K562 (cell line): ENCODE measurements at regions not wholly inside any gene's neighbourhood (a gene's known extent, or its start where the extent isn't known, plus 50 kb on each side); places are given as distances from the start of the nearest gene placed in this dataset.

Experiments used
- CC2D1A ChIP-seq: fragments of 450-650 bp; IDR thresholded peaks from 2 replicates; pipeline ENCODE4 v1.6.1; 2017; ENCODE audit warnings: mild to moderate bottlenecking
- HMG20B ChIP-seq: fragments of 250-450 bp; sonication (Bioruptor Pico); IDR thresholded peaks from 2 replicates; pipeline ENCODE4 v1.5.0; 2021; ENCODE audit warnings: mild to moderate bottlenecking
- KLF1 ChIP-seq: fragments of 450-650 bp; IDR thresholded peaks from 2 replicates; pipeline ENCODE4 v1.6.1; 2016; ENCODE audit warnings: missing genetic modification characterization, missing compliant biosample characterization
- MAFF ChIP-seq: IDR thresholded peaks from 2 replicates; pipeline ENCODE4 v1.6.1; 2012; ENCODE audit warnings: low read length, improper control_type of control experiment
- POLR3G ChIP-seq: IDR thresholded peaks from 2 replicates; pipeline ENCODE4 v1.6.1; 2011; ENCODE audit not compliant: insufficient read length, insufficient replicate concordance; ENCODE audit errors: extremely low read depth
- TAF9B ChIP-seq: fragments of 450-650 bp; IDR thresholded peaks from 2 replicates; pipeline ENCODE4 v1.6.1; 2018; ENCODE audit warnings: mild to moderate bottlenecking; ENCODE audit not compliant: partially characterized antibody
- TEAD1 ChIP-seq, 2 experiments: fragments of 450-650 bp in 1 of 2; sonication (generic) in 1 of 2; formaldehyde crosslinking; IDR thresholded peaks; 2 replicates each; pipeline versions ENCODE4 v1.4.0 to v1.8.0; 2020 to 2022; ENCODE audit warnings: mild to moderate bottlenecking in 2 of 2, missing genetic modification reagents in 1 of 2
- TRIM24 ChIP-seq, 2 experiments: fragments of 450-650 bp; IDR thresholded peaks; 2 replicates each; pipeline ENCODE4 v1.6.1; 2016
- ZBTB1 ChIP-seq: sonication (generic); formaldehyde crosslinking; IDR thresholded peaks from 2 replicates; pipeline ENCODE4 v1.8.1; 2023; ENCODE audit warnings: missing genetic modification reagents, low read depth, mild to moderate bottlenecking, borderline replicate concordance
- ZNF583 ChIP-seq: fragments of 250-450 bp; sonication (Bioruptor Pico); IDR thresholded peaks from 2 replicates; pipeline ENCODE4 v1.4.0; 2020
- TF ChIP-seq, protein P1 (sequence below): fragments of 450-650 bp; IDR thresholded peaks from 2 replicates; pipeline ENCODE4 v1.6.1; 2016; ENCODE audit warnings: antibody characterized with exemption
- TF ChIP-seq, protein P2 (sequence below): fragments of 450-650 bp; IDR thresholded peaks from 2 replicates; pipeline ENCODE4 v1.6.1; 2018; ENCODE audit warnings: mild to moderate bottlenecking, low read depth; ENCODE audit not compliant: partially characterized antibody
- TF ChIP-seq, protein P3 (sequence below): fragments of 450-650 bp; formaldehyde crosslinking; conservative IDR thresholded peaks from 2 replicates; pipeline ENCODE4 v1.4.0; 2022; ENCODE audit warnings: mild to moderate bottlenecking, missing genetic modification characterization
- TF ChIP-seq, protein P4 (sequence below): sonication (generic); formaldehyde crosslinking; IDR thresholded peaks from 2 replicates; pipeline ENCODE4 v1.8.0; 2022; ENCODE audit warnings: mild to moderate bottlenecking, low read depth, missing genetic modification reagents
- TF ChIP-seq, protein P5 (sequence below): fragments of 250-450 bp; sonication (Bioruptor Pico); IDR thresholded peaks from 2 replicates; pipeline ENCODE4 v1.4.0; 2020; ENCODE audit warnings: mild to moderate bottlenecking, moderate library complexity

DNA sequence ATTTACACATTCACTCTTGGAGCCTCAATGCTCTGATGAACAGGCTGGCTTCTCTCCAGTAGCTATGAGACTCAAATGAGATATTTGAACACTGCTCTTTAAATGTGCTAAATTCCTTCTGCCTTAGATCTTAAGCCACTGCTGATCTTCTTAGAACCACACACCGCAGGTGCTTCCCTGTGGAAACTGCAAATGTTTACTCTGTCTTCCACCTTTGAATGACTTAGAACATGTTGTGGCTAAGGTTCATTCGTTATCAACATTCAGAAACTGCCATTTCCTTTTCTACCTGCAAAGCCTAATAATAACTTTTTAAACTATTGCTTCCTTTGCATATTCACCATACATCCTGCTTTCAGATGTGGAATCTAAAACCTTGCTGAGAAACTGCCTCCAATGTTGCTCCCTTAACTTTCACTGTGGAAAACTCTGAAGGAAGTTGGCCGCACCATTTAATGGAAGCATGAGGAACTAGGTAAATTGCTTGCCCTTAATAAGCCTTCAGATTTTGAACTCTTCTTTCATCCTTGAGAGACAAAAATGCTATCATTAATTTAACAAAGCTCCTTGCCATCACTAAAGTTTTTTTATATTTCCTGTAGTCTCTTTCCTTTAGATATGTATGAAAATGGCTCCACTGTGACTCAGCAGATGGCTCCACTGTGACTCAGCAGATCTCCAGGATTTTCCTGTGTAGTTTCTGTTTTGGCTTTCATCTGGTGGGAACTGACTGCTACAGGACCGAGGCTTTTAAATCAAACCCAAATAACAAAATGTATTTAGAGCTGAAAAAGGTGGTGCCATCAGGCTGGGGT is 143.8 kb downstream of the TNFSF18 start (continued):
- TF ChIP-seq ZBTB1 (CRISPR knock-in tag), result no peak
- no peak for TF ChIP-seq POLR3G
- peak; percentile 21 for TF ChIP-seq TAF9B
- TF ChIP-seq, protein P1, sequence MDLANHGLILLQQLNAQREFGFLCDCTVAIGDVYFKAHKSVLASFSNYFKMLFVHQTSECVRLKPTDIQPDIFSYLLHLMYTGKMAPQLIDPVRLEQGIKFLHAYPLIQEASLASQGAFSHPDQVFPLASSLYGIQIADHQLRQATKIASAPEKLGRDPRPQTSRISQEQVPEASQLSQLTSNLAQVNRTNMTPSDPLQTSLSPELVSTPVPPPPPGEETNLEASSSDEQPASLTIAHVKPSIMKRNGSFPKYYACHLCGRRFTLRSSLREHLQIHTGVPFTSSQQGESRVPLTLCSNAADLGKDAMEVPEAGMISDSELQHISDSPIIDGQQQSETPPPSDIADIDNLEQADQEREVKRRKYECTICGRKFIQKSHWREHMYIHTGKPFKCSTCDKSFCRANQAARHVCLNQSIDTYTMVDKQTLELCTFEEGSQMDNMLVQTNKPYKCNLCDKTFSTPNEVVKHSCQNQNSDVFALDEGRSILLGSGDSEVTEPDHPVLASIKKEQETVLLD, result no peak
- no peak for TF ChIP-seq KLF1
- 0 out of 2 replicates have a peak, but pooled peaks have one; percentile 37 for TF ChIP-seq ZNF583 (CRISPR knock-in tag)
- TF ChIP-seq, protein P2, sequence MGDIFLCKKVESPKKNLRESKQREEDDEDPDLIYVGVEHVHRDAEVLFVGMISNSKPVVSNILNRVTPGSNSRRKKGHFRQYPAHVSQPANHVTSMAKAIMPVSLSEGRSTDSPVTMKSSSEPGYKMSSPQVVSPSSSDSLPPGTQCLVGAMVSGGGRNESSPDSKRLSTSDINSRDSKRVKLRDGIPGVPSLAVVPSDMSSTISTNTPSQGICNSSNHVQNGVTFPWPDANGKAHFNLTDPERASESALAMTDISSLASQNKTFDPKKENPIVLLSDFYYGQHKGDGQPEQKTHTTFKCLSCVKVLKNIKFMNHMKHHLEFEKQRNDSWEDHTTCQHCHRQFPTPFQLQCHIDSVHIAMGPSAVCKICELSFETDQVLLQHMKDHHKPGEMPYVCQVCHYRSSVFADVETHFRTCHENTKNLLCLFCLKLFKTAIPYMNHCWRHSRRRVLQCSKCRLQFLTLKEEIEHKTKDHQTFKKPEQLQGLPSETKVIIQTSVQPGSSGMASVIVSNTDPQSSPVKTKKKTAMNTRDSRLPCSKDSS, result no peak
- TF ChIP-seq CC2D1A, result no peak; the same call in 1 of the 2 replicates
- TF ChIP-seq HMG20B (CRISPR knock-in tag), result no peak
- TF ChIP-seq, protein P3, sequence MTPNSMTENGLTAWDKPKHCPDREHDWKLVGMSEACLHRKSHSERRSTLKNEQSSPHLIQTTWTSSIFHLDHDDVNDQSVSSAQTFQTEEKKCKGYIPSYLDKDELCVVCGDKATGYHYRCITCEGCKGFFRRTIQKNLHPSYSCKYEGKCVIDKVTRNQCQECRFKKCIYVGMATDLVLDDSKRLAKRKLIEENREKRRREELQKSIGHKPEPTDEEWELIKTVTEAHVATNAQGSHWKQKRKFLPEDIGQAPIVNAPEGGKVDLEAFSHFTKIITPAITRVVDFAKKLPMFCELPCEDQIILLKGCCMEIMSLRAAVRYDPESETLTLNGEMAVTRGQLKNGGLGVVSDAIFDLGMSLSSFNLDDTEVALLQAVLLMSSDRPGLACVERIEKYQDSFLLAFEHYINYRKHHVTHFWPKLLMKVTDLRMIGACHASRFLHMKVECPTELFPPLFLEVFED (CRISPR knock-in tag), result no peak
- TF ChIP-seq, protein P4, sequence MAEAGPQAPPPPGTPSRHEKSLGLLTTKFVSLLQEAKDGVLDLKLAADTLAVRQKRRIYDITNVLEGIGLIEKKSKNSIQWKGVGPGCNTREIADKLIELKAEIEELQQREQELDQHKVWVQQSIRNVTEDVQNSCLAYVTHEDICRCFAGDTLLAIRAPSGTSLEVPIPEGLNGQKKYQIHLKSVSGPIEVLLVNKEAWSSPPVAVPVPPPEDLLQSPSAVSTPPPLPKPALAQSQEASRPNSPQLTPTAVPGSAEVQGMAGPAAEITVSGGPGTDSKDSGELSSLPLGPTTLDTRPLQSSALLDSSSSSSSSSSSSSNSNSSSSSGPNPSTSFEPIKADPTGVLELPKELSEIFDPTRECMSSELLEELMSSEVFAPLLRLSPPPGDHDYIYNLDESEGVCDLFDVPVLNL (CRISPR knock-in tag), result no peak
- peak; percentile 98 for TF ChIP-seq MAFF
- TF ChIP-seq TRIM24 (IDR thresholded peaks at IDR 0.05), result peak; percentile 81 to 87
- TF ChIP-seq TEAD1 (CRISPR knock-in tag; IDR thresholded peaks at IDR 0.05), result peak in 1 of 2 experiments; percentile 19; a peak in 1 of 4 replicates
- TF ChIP-seq, protein P5, sequence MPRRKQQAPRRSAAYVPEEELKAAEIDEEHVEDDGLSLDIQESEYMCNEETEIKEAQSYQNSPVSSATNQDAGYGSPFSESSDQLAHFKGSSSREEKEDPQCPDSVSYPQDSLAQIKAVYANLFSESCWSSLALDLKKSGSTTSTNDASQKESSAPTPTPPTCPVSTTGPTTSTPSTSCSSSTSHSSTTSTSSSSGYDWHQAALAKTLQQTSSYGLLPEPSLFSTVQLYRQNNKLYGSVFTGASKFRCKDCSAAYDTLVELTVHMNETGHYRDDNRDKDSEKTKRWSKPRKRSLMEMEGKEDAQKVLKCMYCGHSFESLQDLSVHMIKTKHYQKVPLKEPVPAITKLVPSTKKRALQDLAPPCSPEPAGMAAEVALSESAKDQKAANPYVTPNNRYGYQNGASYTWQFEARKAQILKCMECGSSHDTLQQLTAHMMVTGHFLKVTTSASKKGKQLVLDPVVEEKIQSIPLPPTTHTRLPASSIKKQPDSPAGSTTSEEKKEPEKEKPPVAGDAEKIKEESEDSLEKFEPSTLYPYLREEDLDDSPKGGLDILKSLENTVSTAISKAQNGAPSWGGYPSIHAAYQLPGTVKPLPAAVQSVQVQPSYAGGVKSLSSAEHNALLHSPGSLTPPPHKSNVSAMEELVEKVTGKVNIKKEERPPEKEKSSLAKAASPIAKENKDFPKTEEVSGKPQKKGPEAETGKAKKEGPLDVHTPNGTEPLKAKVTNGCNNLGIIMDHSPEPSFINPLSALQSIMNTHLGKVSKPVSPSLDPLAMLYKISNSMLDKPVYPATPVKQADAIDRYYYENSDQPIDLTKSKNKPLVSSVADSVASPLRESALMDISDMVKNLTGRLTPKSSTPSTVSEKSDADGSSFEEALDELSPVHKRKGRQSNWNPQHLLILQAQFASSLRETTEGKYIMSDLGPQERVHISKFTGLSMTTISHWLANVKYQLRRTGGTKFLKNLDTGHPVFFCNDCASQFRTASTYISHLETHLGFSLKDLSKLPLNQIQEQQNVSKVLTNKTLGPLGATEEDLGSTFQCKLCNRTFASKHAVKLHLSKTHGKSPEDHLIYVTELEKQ (CRISPR knock-in tag), result no peak
